ENCODE measurements at regions not wholly inside any gene's neighbourhood (a gene's known extent, or its start where the extent isn't known, plus 50 kb on each side); places are given as distances from the start of the nearest gene placed in this dataset.

GRCh38 chr20:60142587-60142986 is 184.4 kb downstream of the CDH26 start:
- no peak for DNase-seq (ENCODE audit: low read depth, low spot score)
- TF ChIP-seq, protein P1, sequence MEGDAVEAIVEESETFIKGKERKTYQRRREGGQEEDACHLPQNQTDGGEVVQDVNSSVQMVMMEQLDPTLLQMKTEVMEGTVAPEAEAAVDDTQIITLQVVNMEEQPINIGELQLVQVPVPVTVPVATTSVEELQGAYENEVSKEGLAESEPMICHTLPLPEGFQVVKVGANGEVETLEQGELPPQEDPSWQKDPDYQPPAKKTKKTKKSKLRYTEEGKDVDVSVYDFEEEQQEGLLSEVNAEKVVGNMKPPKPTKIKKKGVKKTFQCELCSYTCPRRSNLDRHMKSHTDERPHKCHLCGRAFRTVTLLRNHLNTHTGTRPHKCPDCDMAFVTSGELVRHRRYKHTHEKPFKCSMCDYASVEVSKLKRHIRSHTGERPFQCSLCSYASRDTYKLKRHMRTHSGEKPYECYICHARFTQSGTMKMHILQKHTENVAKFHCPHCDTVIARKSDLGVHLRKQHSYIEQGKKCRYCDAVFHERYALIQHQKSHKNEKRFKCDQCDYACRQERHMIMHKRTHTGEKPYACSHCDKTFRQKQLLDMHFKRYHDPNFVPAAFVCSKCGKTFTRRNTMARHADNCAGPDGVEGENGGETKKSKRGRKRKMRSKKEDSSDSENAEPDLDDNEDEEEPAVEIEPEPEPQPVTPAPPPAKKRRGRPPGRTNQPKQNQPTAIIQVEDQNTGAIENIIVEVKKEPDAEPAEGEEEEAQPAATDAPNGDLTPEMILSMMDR (conservative IDR thresholded peaks at IDR 0.05) = no peak
- no peak overlapping the region for H3K27ac Mint-ChIP-seq (ENCODE audit: unreplicated experiment)
- no peaks in the 10 kb centered on the region for H3K9me3 Mint-ChIP-seq
- no peaks in the 10 kb centered on the region for H3K27me3 Mint-ChIP-seq (ENCODE audit: low read depth)
- H3K4me3 Mint-ChIP-seq = no peak overlapping the region
- no peaks in the 10 kb centered on the region for H3K36me3 Mint-ChIP-seq (ENCODE audit: low read depth)
- peaks cover 4% of the 10 kb centered on the region for H3K4me1 Mint-ChIP-seq

- TF ChIP-seq, protein P1 (conservative IDR thresholded peaks at IDR 0.05) = no peak
- H3K36me3 Mint-ChIP-seq (ENCODE audit: low read depth) = no peaks in the 10 kb centered on the region
- H3K4me3 Mint-ChIP-seq = no peak overlapping the region
- peaks cover 8% of the 10 kb centered on the region for H3K4me1 Mint-ChIP-seq
- no peak overlapping the region for H3K27ac Mint-ChIP-seq (ENCODE audit: unreplicated experiment)
- no peak for DNase-seq (ENCODE audit: low read depth, low spot score)
- no peaks in the 10 kb centered on the region for H3K9me3 Mint-ChIP-seq
- H3K27me3 Mint-ChIP-seq (ENCODE audit: low read depth) = peaks cover 2% of the 10 kb centered on the region
These were observed 185.1 kb downstream of the CDH26 start for GRCh38 chr20:60143261-60143842.

- Mint-ChIP-seq H3K4me3 (no peak overlapping the region), H3K9me3 (no peaks in the 10 kb centered on the region), H3K27me3 (ENCODE audit: low read depth) (peaks cover 3% of the 10 kb centered on the region), H3K36me3 (ENCODE audit: low read depth) (no peaks in the 10 kb centered on the region), H3K4me1 (peaks cover 11% of the 10 kb centered on the region), H3K27ac (ENCODE audit: unreplicated experiment) (no peak overlapping the region)
- DNase-seq (ENCODE audit: low read depth, low spot score) = no peak
- TF ChIP-seq, protein P1 (conservative IDR thresholded peaks at IDR 0.05) = no peak
These were observed 186.2 kb downstream of the CDH26 start for GRCh38 chr20:60144404-60144803.

DNA sequence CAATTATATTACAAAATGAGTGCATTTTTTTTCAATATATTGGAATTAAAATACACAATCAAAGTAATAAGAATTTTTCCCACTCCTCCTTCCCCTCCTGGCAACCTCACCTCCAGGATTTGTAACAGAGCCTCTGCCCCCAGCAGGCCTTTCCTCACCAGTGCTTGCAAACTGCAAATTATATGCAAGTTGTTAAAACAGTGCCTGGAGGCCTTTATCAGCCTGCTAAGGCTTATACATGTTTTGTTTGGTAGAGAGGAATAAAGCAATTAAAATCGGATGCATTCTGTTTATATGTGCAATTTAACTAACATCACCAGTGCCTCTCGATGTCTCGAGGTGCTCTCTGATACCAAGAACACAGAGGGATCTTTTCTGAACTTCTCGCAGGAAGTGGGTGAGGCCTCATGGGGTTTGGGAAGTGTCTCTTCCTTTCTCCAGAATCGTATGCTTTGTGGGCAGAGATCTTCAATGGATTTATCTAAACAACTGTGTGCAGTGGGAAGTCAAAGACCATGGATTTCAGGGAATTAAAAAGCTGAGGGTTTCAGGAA is 186.8 kb downstream of the CDH26 start:
- TF ChIP-seq, protein P1 (conservative IDR thresholded peaks at IDR 0.05) = no peak
- Mint-ChIP-seq H3K27me3 (ENCODE audit: low read depth) (peaks cover 6% of the 10 kb centered on the region), H3K9me3 (peaks cover 4% of the 10 kb centered on the region), H3K4me1 (peaks cover 11% of the 10 kb centered on the region), H3K36me3 (ENCODE audit: low read depth) (no peaks in the 10 kb centered on the region), H3K4me3 (no peak overlapping the region), H3K27ac (ENCODE audit: unreplicated experiment) (no peak overlapping the region)
- no peak for DNase-seq (ENCODE audit: low read depth, low spot score)

GRCh38 chr20:60147004-60147403 is 188.8 kb downstream of the CDH26 start:
- H3K9me3 Mint-ChIP-seq = peaks cover 4% of the 10 kb centered on the region
- peaks cover 11% of the 10 kb centered on the region for H3K4me1 Mint-ChIP-seq
- H3K27ac Mint-ChIP-seq (ENCODE audit: unreplicated experiment) = no peak overlapping the region
- H3K4me3 Mint-ChIP-seq = no peak overlapping the region
- TF ChIP-seq, protein P1 (conservative IDR thresholded peaks at IDR 0.05) = no peak
- peaks cover 16% of the 10 kb centered on the region for H3K27me3 Mint-ChIP-seq (ENCODE audit: low read depth)
- no peak for DNase-seq (ENCODE audit: low read depth, low spot score)
- H3K36me3 Mint-ChIP-seq (ENCODE audit: low read depth) = no peaks in the 10 kb centered on the region

Measured in neural crest cell (in vitro differentiated cells).